GM13977 (cell line): ENCODE measurements at regions not wholly inside any gene's neighbourhood (a gene's known extent, or its start where the extent isn't known, plus 50 kb on each side); places are given as distances from the start of the nearest gene placed in this dataset.

Experiments used
- DNase-seq: peaks from one replicate; pipeline ENCODE4 v3.0.0; 2012; ENCODE audit warnings: low spot score
- CTCF ChIP-seq: IDR thresholded peaks from 2 replicates; pipeline ENCODE4 v1.5.1; 2012; ENCODE audit warnings: mild to moderate bottlenecking, control low read depth; ENCODE audit not compliant: insufficient read depth; ENCODE audit errors: extremely low read depth, missing control alignments
- in situ Hi-C: fragments of 300-500 bp; cut with MboI; formaldehyde crosslinking; loops from one replicate; pipeline ENCODE4 v1.12.0; 2022; ENCODE audit warnings: low sequenced_read_pairs, low pct_unique_long_range_greater_than_20kb, mixed read lengths, inconsistent platforms; ENCODE audit not compliant: unreplicated experiment

DNA sequence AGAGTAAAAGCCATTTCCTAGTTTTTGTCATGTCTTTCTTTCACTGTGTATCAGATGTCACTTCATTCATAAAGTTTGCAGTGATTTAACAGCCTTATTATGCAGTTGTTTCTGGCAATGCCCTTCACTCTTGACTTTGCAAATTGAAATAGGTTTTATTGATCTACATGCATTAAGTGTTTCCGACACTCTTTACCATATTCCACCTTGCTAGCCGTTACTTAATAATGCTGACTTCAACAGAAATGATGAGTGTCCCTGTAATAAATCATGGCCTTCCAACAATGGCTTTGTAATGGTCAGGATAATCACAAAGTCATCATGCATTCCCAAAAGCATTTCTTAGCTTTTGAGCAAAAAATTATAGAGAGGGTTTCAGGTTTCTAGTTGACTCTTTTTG is 236.8 kb upstream of the FMN2 start:
- no peak for TF ChIP-seq CTCF
- DNase-seq = no peak
- in situ Hi-C loops = no loop called here

GRCh38 chr1:239856067-239856466 is 235.6 kb upstream of the FMN2 start:
- DNase-seq = no peak
- no peak for TF ChIP-seq CTCF
- in situ Hi-C loops = no loop called here

DNA sequence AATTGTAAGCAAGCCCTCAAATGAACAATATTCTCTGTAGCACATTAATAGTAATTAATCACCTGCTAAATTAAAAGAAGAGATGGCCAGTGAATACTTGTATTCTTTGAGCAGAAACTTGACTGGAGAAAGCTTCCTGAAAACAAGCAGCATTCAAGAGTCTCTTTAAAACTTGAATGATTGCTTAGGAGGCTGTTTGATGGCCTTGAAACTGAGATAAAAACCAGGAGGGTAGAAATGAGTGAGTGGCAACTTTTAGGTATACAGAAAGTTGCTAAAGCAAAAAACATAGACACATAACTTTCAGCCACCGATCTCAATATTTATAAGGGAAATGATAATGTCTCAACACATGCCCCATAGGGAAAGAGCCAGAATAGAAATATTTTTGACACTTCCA is 234.8 kb upstream of the FMN2 start:
- DNase-seq = no peak
- in situ Hi-C loops = no loop called here
- TF ChIP-seq CTCF = no peak

DNA sequence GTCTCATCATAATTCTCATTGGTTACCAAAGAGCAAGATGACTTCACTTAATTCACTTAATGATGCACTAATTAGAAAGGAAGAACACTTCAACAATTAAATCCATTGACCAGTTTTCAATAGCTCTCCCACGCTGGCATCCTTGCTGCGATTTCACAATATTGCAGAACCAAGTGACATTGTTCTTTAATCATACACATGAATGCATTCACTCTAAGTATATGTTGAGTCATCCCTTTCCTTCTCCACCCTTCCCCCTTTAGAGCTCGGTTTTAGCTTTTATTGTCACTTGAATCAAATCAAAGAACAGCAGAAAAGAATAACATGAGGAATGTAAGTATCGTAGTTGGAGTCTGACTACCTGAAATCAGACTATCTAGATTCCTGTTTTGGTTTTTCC is 233.6 kb upstream of the FMN2 start:
- in situ Hi-C loops = no loop called here
- no peak for DNase-seq
- TF ChIP-seq CTCF = no peak

GRCh38 chr1:239858529-239858928 is 233.2 kb upstream of the FMN2 start:
- TF ChIP-seq CTCF = no peak
- in situ Hi-C loops = no loop called here
- DNase-seq = no peak

DNA sequence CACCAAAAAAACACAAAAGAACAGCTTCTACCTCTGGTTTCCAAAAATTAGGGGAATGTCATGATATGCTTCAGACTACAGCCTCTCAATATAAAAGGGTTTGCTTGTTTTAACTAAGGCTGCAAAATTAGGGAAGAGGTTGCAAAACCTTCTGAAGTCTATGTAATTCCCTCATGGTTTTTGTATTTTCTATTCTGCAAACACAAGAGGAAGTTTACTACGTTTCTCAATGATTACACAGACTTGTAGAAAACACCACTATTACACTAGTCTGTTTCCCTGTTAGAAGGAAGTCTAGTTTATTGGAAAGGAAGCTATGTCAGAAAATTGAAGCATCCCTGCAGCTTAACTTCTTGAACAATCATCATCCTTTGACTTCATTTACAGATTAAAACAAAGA is 229.7 kb upstream of the FMN2 start:
- TF ChIP-seq CTCF = no peak
- DNase-seq = no peak
- in situ Hi-C loops = no loop called here
